K562 (cell line): ENCODE measurements at regions not wholly inside any gene's neighbourhood (a gene's known extent, or its start where the extent isn't known, plus 50 kb on each side); places are given as distances from the start of the nearest gene placed in this dataset.

Experiments used
- ATAC-seq: fragments of 200-7000 bp; cut with Tn5 transposase; 3 replicates; pipeline ENCODE4 v1.9.1; 2020; ENCODE audit warnings: moderate library complexity
- BruUV-seq: library from RNA; stranded (reverse); fragments of 400-500 nt; replicated peaks from 2 replicates; lab custom pipeline; 2021; lab: Mats Ljungman, UMichigan
- CTCF ChIA-PET: fragments of 300-600 bp; formaldehyde crosslinking; extraction: SDS; loops from one replicate; lab custom pipeline; 2021; ENCODE audit warnings: low intra/inter-chr PET ratio; lab: Yijun Ruan, JAX
- POLR2A ChIA-PET: fragments of 300-600, 350-650 bp; sonication (Branson Sonifier 250); formaldehyde crosslinking; extraction: SDS; loops from one replicate; lab custom pipeline; 2021; ENCODE audit warnings: antibody characterized with exemption, inconsistent platforms; lab: Yijun Ruan, JAX
- DNase-seq, 4 experiments: peaks; one replicate each; pipeline versions ENCODE4 v3.0.0 to v3.0.0-alpha.2; 2011 to 2018; ENCODE audit warnings: low spot score in 3 of 4, mixed read lengths in 3 of 4; ENCODE audit errors: extremely low read depth in 1 of 4
- FAIRE-seq: peaks from 2 replicates; lab custom pipeline; 2011; peaks lifted over from hg19 to GRCh38; lab: Jason Lieb, UNC
- H2AFZ ChIP-seq: 2 replicates; pipeline ENCODE4 v1.6.0; 2011; ENCODE audit warnings: low read depth, low read length, control low read depth, inconsistent platforms
- H3K27ac ChIP-seq: fragments of 200-600 bp; 3 replicates; pipeline ENCODE4 v1.8.0; 2011; ENCODE audit warnings: low read depth, mild to moderate bottlenecking, control low read depth, inconsistent platforms, low read length, moderate library complexity, mixed read lengths; ENCODE audit errors: extremely low read depth
- H3K27me3 ChIP-seq, 2 experiments: fragments of 300-600 bp in 1 of 2; 2 replicates in 1 of 2; 3 replicates in 1 of 2; pipeline versions ENCODE4 v1.6.0 to v1.8.0; 2011; ENCODE audit warnings: inconsistent platforms in 2 of 2, low read length in 2 of 2, mild to moderate bottlenecking in 1 of 2, mixed read lengths in 1 of 2, moderate library complexity in 1 of 2; ENCODE audit not compliant: control insufficient read depth in 2 of 2, insufficient read depth in 2 of 2
- H3K36me3 ChIP-seq: fragments of 300-600 bp; 3 replicates; pipeline ENCODE4 v1.8.0; 2011; ENCODE audit warnings: mild to moderate bottlenecking, low read length, inconsistent platforms; ENCODE audit not compliant: control insufficient read depth, insufficient read depth
- H3K4me1 ChIP-seq, 2 experiments: fragments of 200-600 bp in 1 of 2; replicated peaks in 1 of 2; 2 replicates in 1 of 2; 3 replicates in 1 of 2; pipeline versions ENCODE4 v1.5.1 to v1.8.0; 2011; ENCODE audit warnings: inconsistent platforms in 2 of 2, low read length in 2 of 2, mild to moderate bottlenecking in 1 of 2, mixed read lengths in 1 of 2, moderate library complexity in 1 of 2; ENCODE audit not compliant: control insufficient read depth in 2 of 2, insufficient read depth in 2 of 2
- H3K4me2 ChIP-seq: 2 replicates; pipeline ENCODE4 v1.6.1; 2011; ENCODE audit warnings: low read length, control low read depth, inconsistent platforms, mixed read lengths; ENCODE audit not compliant: insufficient read depth
- H3K4me3 ChIP-seq: fragments of 200-600 bp; sonication (generic), shearing (Covaris generic); 2 replicates; pipeline ENCODE4 v1.5.1; 2016; ENCODE audit warnings: control low read depth, inconsistent platforms
- H3K79me2 ChIP-seq: fragments of 200-600 bp; 3 replicates; pipeline ENCODE4 v1.8.0; 2011; ENCODE audit warnings: low read length, inconsistent platforms; ENCODE audit not compliant: control insufficient read depth, insufficient read depth
- H3K9ac ChIP-seq, 2 experiments: 2 replicates each; pipeline versions ENCODE4 v1.6.0 to v1.6.1; 2011; ENCODE audit warnings: low read depth in 2 of 2, low read length in 2 of 2, control low read depth in 1 of 2, inconsistent platforms in 1 of 2, mild to moderate bottlenecking in 1 of 2, mixed read lengths in 1 of 2; ENCODE audit not compliant: insufficient read depth in 1 of 2
- H3K9me1 ChIP-seq: one replicate; pipeline ENCODE4 v1.6.0; 2011; ENCODE audit warnings: inconsistent platforms, mild to moderate bottlenecking, low read length, moderate library complexity; ENCODE audit not compliant: control insufficient read depth, insufficient read depth
- H3K9me3 ChIP-seq: replicated peaks from 2 replicates; pipeline ENCODE4 v1.5.1; 2011; ENCODE audit warnings: low read depth, low read length, inconsistent platforms; ENCODE audit not compliant: control insufficient read depth, insufficient read depth
- H4K20me1 ChIP-seq: replicated peaks from 2 replicates; pipeline ENCODE4 v1.6.1; 2011; ENCODE audit warnings: low read length, inconsistent platforms, mixed read lengths; ENCODE audit not compliant: control insufficient read depth, insufficient read depth
- ETV6 ChIP-seq, 3 experiments: fragments of 150-350 bp in 1 of 3; sonication (generic) in 1 of 3; formaldehyde crosslinking in 1 of 3; IDR thresholded peaks; 2 replicates each; pipeline versions ENCODE4 v1.6.1 to v1.8.0; 2014 to 2022; ENCODE audit warnings: borderline replicate concordance in 2 of 3, low read depth in 2 of 3, antibody characterized with exemption in 1 of 3, low read length in 1 of 3, mild to moderate bottlenecking in 1 of 3, missing genetic modification reagents in 1 of 3
- HLTF ChIP-seq: fragments of 450-650 bp; IDR thresholded peaks from 2 replicates; pipeline ENCODE4 v1.6.1; 2016
- HNRNPL ChIP-seq: fragments of 200-400 bp; formaldehyde crosslinking; IDR thresholded peaks from 2 replicates; pipeline ENCODE4 v1.6.1; 2017; ENCODE audit warnings: low read depth, mild to moderate bottlenecking, low read length
- SAFB ChIP-seq: fragments of 200-400 bp; formaldehyde crosslinking; IDR thresholded peaks from 2 replicates; pipeline ENCODE4 v1.6.1; 2017; ENCODE audit warnings: low read depth, low read length, borderline replicate concordance
- SETDB1 ChIP-seq: IDR thresholded peaks from one replicate; pipeline ENCODE4 v1.6.1; 2012; ENCODE audit warnings: low read length, control low read depth, inconsistent platforms
- STAT5B ChIP-seq: fragments of 250-450 bp; sonication (Bioruptor Pico); IDR thresholded peaks from 2 replicates; pipeline ENCODE4 v1.8.0; 2021; ENCODE audit warnings: mild to moderate bottlenecking, inconsistent platforms
- TAF15 ChIP-seq: fragments of 200-400 bp; formaldehyde crosslinking; IDR thresholded peaks from 2 replicates; pipeline ENCODE4 v1.6.1; 2017; ENCODE audit warnings: mild to moderate bottlenecking, low read depth, low read length, moderate library complexity
- TBP ChIP-seq: optimal IDR thresholded peaks from 2 replicates; pipeline ENCODE3; 2011; ENCODE audit warnings: low read depth, low read length, improper control_type of control experiment
- ZNF561 ChIP-seq: fragments of 450-650 bp; formaldehyde crosslinking; conservative IDR thresholded peaks from 2 replicates; pipeline ENCODE4 v1.4.0; 2020; ENCODE audit warnings: mild to moderate bottlenecking, moderate library complexity
- WGBS: fragments of 100-300 bp; shearing (Covaris generic); methylation state at CpG from one replicate; pipeline ENCODE4 v1.1.6; 2016; ENCODE audit warnings: low coverage, mixed read lengths; ENCODE audit not compliant: insufficient coverage; ENCODE audit errors: missing lambda C conversion rate; 5-methylcytosine and 5-hydroxymethylcytosine counted together
- in situ Hi-C: fragments of 300-500 bp; cut with MboI; formaldehyde crosslinking; loops from 4 replicates; pipeline ENCODE4 v1.15.0; 2018; ENCODE audit warnings: inconsistent platforms, mixed read lengths
- intact Hi-C: fragments of 100-400 bp; cut with micrococcal nuclease; formaldehyde crosslinking; loops from 2 replicates; pipeline ENCODE4 v1.14.2; 2022
- TF ChIP-seq, protein P1 (sequence below): fragments of 450-650 bp; IDR thresholded peaks from 2 replicates; pipeline ENCODE4 v1.6.1; 2018; ENCODE audit warnings: mild to moderate bottlenecking, low read depth; ENCODE audit not compliant: partially characterized antibody
- TF ChIP-seq, protein P2 (sequence below): fragments of 450-650 bp; IDR thresholded peaks from 2 replicates; pipeline ENCODE4 v1.7.0; 2016; ENCODE audit warnings: borderline replicate concordance
- TF ChIP-seq, protein P3 (sequence below): fragments of 450-650 bp; IDR thresholded peaks from 2 replicates; pipeline ENCODE4 v1.6.1; 2016; ENCODE audit warnings: mild to moderate bottlenecking
- TF ChIP-seq, protein P4 (sequence below), 2 experiments: fragments of 450-650 bp; IDR thresholded peaks; 2 replicates each; pipeline ENCODE4 v1.6.1; 2016

DNA sequence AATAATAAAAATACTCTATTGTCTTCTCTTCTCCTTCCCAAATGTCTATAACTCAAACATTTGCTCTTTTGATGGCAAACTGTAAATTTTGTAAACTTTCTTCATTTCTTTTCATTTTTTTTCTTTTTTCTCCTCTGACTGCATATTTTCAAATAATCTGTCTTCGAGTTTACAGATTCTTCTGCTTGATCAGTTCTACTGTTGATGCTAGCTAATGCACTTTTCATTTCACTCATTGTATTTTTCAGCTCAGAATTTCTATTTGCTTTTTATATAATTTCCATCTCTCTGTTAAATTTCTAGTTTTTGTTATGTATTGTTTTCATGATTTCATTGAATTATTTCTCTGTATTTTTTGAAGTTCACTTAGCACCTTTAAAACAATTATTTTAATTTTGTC lies 646.8 kb upstream of the INTU start:
- H3K36me3 ChIP-seq = no peaks in the 10 kb centered on the region
- no peak for ATAC-seq
- no TSS peak for BruUV-seq
- H3K9me1 ChIP-seq = no peaks in the 10 kb centered on the region
- no peak overlapping the region for H3K4me3 ChIP-seq
- in situ Hi-C loops = no loop called here
- 18% methylated on average over 1 of the region's 1 CpG for WGBS
- no peak for DNase-seq
- FAIRE-seq = no peak
- POLR2A ChIA-PET = no interaction called here
- no peak overlapping the region for H3K4me2 ChIP-seq
- intact Hi-C loops = no loop called here
- no peak overlapping the region for H2AFZ ChIP-seq
- no peak overlapping the region for H3K9ac ChIP-seq
- H3K27ac ChIP-seq = no peak overlapping the region
- no peaks in the 10 kb centered on the region for H3K27me3 ChIP-seq
- H3K9me3 ChIP-seq = no peaks in the 10 kb centered on the region
- H3K4me1 ChIP-seq = no peaks in the 10 kb centered on the region
- CTCF ChIA-PET = no interaction called here
- H3K79me2 ChIP-seq = no peaks in the 10 kb centered on the region
- H4K20me1 ChIP-seq = no peaks in the 10 kb centered on the region
- TF ChIP-seq HNRNPL (no peak), SAFB (no peak), STAT5B (CRISPR knock-in tag) (no peak), ETV6 (IDR thresholded peaks at IDR 0.05; ENCODE audit: borderline replicate concordance in 1 of 2, low read depth in 2 of 2, low read length in 1 of 2) (no peak), ETV6 (CRISPR knock-in tag; IDR thresholded peaks at IDR 0.05; ENCODE audit: borderline replicate concordance) (no peak), TBP (no peak), TAF15 (no peak), ZNF561 (CRISPR knock-in tag) (no peak), HLTF (peak; percentile 77), SETDB1 (no peak)
- TF ChIP-seq, protein P1, sequence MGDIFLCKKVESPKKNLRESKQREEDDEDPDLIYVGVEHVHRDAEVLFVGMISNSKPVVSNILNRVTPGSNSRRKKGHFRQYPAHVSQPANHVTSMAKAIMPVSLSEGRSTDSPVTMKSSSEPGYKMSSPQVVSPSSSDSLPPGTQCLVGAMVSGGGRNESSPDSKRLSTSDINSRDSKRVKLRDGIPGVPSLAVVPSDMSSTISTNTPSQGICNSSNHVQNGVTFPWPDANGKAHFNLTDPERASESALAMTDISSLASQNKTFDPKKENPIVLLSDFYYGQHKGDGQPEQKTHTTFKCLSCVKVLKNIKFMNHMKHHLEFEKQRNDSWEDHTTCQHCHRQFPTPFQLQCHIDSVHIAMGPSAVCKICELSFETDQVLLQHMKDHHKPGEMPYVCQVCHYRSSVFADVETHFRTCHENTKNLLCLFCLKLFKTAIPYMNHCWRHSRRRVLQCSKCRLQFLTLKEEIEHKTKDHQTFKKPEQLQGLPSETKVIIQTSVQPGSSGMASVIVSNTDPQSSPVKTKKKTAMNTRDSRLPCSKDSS = peak; percentile 89
- TF ChIP-seq, protein P2, sequence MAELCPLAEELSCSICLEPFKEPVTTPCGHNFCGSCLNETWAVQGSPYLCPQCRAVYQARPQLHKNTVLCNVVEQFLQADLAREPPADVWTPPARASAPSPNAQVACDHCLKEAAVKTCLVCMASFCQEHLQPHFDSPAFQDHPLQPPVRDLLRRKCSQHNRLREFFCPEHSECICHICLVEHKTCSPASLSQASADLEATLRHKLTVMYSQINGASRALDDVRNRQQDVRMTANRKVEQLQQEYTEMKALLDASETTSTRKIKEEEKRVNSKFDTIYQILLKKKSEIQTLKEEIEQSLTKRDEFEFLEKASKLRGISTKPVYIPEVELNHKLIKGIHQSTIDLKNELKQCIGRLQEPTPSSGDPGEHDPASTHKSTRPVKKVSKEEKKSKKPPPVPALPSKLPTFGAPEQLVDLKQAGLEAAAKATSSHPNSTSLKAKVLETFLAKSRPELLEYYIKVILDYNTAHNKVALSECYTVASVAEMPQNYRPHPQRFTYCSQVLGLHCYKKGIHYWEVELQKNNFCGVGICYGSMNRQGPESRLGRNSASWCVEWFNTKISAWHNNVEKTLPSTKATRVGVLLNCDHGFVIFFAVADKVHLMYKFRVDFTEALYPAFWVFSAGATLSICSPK = no peak
- TF ChIP-seq, protein P3, sequence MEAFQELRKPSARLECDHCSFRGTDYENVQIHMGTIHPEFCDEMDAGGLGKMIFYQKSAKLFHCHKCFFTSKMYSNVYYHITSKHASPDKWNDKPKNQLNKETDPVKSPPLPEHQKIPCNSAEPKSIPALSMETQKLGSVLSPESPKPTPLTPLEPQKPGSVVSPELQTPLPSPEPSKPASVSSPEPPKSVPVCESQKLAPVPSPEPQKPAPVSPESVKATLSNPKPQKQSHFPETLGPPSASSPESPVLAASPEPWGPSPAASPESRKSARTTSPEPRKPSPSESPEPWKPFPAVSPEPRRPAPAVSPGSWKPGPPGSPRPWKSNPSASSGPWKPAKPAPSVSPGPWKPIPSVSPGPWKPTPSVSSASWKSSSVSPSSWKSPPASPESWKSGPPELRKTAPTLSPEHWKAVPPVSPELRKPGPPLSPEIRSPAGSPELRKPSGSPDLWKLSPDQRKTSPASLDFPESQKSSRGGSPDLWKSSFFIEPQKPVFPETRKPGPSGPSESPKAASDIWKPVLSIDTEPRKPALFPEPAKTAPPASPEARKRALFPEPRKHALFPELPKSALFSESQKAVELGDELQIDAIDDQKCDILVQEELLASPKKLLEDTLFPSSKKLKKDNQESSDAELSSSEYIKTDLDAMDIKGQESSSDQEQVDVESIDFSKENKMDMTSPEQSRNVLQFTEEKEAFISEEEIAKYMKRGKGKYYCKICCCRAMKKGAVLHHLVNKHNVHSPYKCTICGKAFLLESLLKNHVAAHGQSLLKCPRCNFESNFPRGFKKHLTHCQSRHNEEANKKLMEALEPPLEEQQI = peak; percentile 43; the same call in 1 of the 2 replicates
- TF ChIP-seq, protein P4, sequence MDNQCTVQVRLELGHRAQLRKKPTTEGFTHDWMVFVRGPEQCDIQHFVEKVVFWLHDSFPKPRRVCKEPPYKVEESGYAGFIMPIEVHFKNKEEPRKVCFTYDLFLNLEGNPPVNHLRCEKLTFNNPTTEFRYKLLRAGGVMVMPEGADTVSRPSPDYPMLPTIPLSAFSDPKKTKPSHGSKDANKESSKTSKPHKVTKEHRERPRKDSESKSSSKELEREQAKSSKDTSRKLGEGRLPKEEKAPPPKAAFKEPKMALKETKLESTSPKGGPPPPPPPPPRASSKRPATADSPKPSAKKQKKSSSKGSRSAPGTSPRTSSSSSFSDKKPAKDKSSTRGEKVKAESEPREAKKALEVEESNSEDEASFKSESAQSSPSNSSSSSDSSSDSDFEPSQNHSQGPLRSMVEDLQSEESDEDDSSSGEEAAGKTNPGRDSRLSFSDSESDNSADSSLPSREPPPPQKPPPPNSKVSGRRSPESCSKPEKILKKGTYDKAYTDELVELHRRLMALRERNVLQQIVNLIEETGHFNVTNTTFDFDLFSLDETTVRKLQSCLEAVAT (IDR thresholded peaks at IDR 0.05) = 0 out of 4 replicates have a peak, but pooled peaks of 1 of the 2 experiments have one; percentile 27
